Osteoblast (primary cell): ENCODE measurements at regions not wholly inside any gene's neighbourhood (a gene's known extent, or its start where the extent isn't known, plus 50 kb on each side); places are given as distances from the start of the nearest gene placed in this dataset.

Source experiments
- DNase-seq: peaks from one replicate; pipeline ENCODE4 v3.0.0; 2011; ENCODE audit warnings: low spot score, mixed read lengths; ENCODE audit not compliant: insufficient read length; ENCODE audit errors: missing footprints
- H2AFZ ChIP-seq: 2 replicates; pipeline ENCODE4 v1.6.0; 2011; ENCODE audit warnings: mild to moderate bottlenecking, low read length
- H3K27ac ChIP-seq: 2 replicates; pipeline ENCODE4 v1.5.1; 2011; ENCODE audit warnings: mild to moderate bottlenecking, low read depth, low read length, moderate library complexity
- H3K27me3 ChIP-seq: 2 replicates; pipeline ENCODE4 v1.6.0; 2012; ENCODE audit warnings: mild to moderate bottlenecking, control low read depth, inconsistent platforms, low read length, moderate library complexity; ENCODE audit not compliant: insufficient read depth
- H3K36me3 ChIP-seq: 2 replicates; pipeline ENCODE4 v1.5.1; 2011; ENCODE audit warnings: mild to moderate bottlenecking, low read length, control low read depth, moderate library complexity; ENCODE audit not compliant: insufficient read depth
- H3K4me1 ChIP-seq: 2 replicates; pipeline ENCODE4 v1.5.1; 2011; ENCODE audit warnings: mild to moderate bottlenecking, low read length, control low read depth, moderate library complexity; ENCODE audit not compliant: insufficient read depth
- H3K4me2 ChIP-seq: 2 replicates; pipeline ENCODE4 v1.6.0; 2011; ENCODE audit warnings: mild to moderate bottlenecking, low read length; ENCODE audit not compliant: insufficient read depth
- H3K4me3 ChIP-seq: fragments of 200-600 bp; sonication (generic); 3 replicates; pipeline ENCODE4 v1.5.1; 2012; ENCODE audit warnings: mild to moderate bottlenecking, low read length, inconsistent platforms; ENCODE audit not compliant: insufficient read depth
- H3K79me2 ChIP-seq: 2 replicates; pipeline ENCODE4 v1.6.0; 2012; ENCODE audit warnings: mild to moderate bottlenecking, low read length, control low read depth, inconsistent platforms; ENCODE audit not compliant: insufficient read depth
- H3K9me3 ChIP-seq: 2 replicates; pipeline ENCODE4 v1.5.1; 2011; ENCODE audit warnings: low read depth, low read length, control low read depth
- H4K20me1 ChIP-seq: 2 replicates; pipeline ENCODE4 v1.6.0; 2012; ENCODE audit warnings: mild to moderate bottlenecking, low read length, control low read depth; ENCODE audit not compliant: insufficient read depth
- CTCF ChIP-seq: IDR thresholded peaks from 2 replicates; pipeline ENCODE4 v1.5.1; 2011; ENCODE audit warnings: mild to moderate bottlenecking, low read depth, low read length, moderate library complexity; ENCODE audit errors: extremely low read depth

GRCh38 chr2:56473524-56473923 lies 289.7 kb downstream of the CCDC85A start:
- DNase-seq, result no peak
- Histone ChIP-seq H3K27ac (no peak overlapping the region), H3K79me2 (no peaks in the 10 kb centered on the region), H3K4me3 (no peak overlapping the region), H3K9me3 (no peaks in the 10 kb centered on the region), H3K36me3 (no peaks in the 10 kb centered on the region), H3K4me2 (no peak overlapping the region), H2AFZ (no peak overlapping the region), H4K20me1 (no peaks in the 10 kb centered on the region), H3K4me1 (no peaks in the 10 kb centered on the region), H3K27me3 (no peaks in the 10 kb centered on the region)
- no peak for TF ChIP-seq CTCF

GRCh38 chr2:56474412-56475158 lies 290.8 kb downstream of the CCDC85A start:
- Histone ChIP-seq H3K27ac (no peak overlapping the region), H3K9me3 (no peaks in the 10 kb centered on the region), H3K4me3 (no peak overlapping the region), H3K79me2 (no peaks in the 10 kb centered on the region), H3K4me2 (no peak overlapping the region), H3K36me3 (no peaks in the 10 kb centered on the region), H3K4me1 (no peaks in the 10 kb centered on the region), H4K20me1 (no peaks in the 10 kb centered on the region), H2AFZ (no peak overlapping the region), H3K27me3 (no peaks in the 10 kb centered on the region)
- no peak for TF ChIP-seq CTCF
- no peak for DNase-seq

- no peak for TF ChIP-seq CTCF
- DNase-seq, result no peak
- H3K27me3 ChIP-seq, result no peaks in the 10 kb centered on the region
- H3K4me1 ChIP-seq, result no peaks in the 10 kb centered on the region
- no peak overlapping the region for H3K4me2 ChIP-seq
- H3K36me3 ChIP-seq, result no peaks in the 10 kb centered on the region
- H3K4me3 ChIP-seq, result no peak overlapping the region
- no peak overlapping the region for H2AFZ ChIP-seq
- no peak overlapping the region for H3K27ac ChIP-seq
- H3K9me3 ChIP-seq, result no peaks in the 10 kb centered on the region
- no peaks in the 10 kb centered on the region for H3K79me2 ChIP-seq
- no peaks in the 10 kb centered on the region for H4K20me1 ChIP-seq
Observed at GRCh38 chr2:56475191-56475590, 291.4 kb downstream of the CCDC85A start.

- no peaks in the 10 kb centered on the region for H3K36me3 ChIP-seq
- H4K20me1 ChIP-seq, result no peaks in the 10 kb centered on the region
- H3K4me1 ChIP-seq, result no peaks in the 10 kb centered on the region
- no peaks in the 10 kb centered on the region for H3K9me3 ChIP-seq
- TF ChIP-seq CTCF, result no peak
- H2AFZ ChIP-seq, result no peak overlapping the region
- no peak overlapping the region for H3K4me2 ChIP-seq
- no peaks in the 10 kb centered on the region for H3K79me2 ChIP-seq
- H3K4me3 ChIP-seq, result no peak overlapping the region
- no peak for DNase-seq
- H3K27ac ChIP-seq, result no peak overlapping the region
- H3K27me3 ChIP-seq, result no peaks in the 10 kb centered on the region
Observed at GRCh38 chr2:56476509-56477071, 292.8 kb downstream of the CCDC85A start.
